ENCODE measurements at regions not wholly inside any gene's neighbourhood (a gene's known extent, or its start where the extent isn't known, plus 50 kb on each side); places are given as distances from the start of the nearest gene placed in this dataset.
"Not testable (repeated sequence)": the region's sequence is repeated elsewhere in the genome, so short reads cannot be mapped to it uniquely, and the experiment has no call there.

DNA sequence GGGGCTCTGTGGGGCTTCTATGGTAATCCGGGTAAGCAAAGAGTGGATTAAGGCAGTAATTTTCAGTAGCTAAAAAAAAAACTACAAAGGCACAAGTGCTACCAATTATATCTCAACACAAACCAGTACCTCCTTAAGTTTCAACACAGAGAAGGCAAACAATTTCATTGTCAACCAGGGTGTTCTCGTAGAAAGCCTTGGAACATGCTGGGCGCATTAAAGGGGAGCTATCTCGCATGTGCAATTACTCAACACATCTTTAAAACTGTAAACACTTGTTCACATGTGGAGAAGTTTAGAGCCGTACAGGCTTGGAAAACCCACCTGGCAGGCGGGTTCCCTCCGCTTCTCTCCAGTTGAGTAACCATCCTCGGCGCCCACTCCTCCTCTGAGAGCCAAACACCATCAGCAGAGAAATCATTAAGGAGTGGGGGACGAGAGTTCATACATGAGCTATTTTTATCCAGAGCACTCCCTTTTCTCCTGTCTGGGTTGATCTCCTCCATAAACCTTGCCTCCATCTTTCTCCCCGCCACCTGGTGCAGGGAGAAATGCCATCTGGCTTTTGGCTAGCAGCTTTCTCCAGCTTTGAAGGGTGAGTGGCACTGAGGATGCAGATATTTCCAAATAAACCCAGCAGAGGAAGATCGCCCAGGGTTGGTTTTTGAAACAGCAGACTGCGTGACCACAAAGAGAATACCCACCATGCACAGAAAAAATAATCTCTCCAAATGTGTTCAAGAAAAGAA, 287.1 kb downstream of the WDR11 start:
- 73 to 80% (median 78%) methylated on average over 13 of the region's 13 CpGs for WGBS, 5 donors
- Histone ChIP-seq H3K27me3 (replicated peaks in 1 of 7) (no peaks in the 10 kb centered on the region), H3K4me1 (no peaks in the 10 kb centered on the region), H3K36me3 (no peaks in the 10 kb centered on the region), H3K4me3 (no peak overlapping the region), H3K9me3 (peaks cover 0 to 12% (median 4%) of the 10 kb centered on the region in 8 donors), H3K27ac (no peak overlapping the region)
- DNase-seq, result no peak
- intact Hi-C loops (cut with DNase I; ENCODE audit: low total_unique reads), result no loop called here
- TF ChIP-seq POLR2A (IDR thresholded peaks at IDR 0.05), result no peak
- TF ChIP-seq, protein P1, sequence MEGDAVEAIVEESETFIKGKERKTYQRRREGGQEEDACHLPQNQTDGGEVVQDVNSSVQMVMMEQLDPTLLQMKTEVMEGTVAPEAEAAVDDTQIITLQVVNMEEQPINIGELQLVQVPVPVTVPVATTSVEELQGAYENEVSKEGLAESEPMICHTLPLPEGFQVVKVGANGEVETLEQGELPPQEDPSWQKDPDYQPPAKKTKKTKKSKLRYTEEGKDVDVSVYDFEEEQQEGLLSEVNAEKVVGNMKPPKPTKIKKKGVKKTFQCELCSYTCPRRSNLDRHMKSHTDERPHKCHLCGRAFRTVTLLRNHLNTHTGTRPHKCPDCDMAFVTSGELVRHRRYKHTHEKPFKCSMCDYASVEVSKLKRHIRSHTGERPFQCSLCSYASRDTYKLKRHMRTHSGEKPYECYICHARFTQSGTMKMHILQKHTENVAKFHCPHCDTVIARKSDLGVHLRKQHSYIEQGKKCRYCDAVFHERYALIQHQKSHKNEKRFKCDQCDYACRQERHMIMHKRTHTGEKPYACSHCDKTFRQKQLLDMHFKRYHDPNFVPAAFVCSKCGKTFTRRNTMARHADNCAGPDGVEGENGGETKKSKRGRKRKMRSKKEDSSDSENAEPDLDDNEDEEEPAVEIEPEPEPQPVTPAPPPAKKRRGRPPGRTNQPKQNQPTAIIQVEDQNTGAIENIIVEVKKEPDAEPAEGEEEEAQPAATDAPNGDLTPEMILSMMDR (IDR thresholded peaks at IDR 0.05 in 8 of 11, conservative IDR thresholded peaks at IDR 0.05 in 3 of 11), result no peak
- TF ChIP-seq POLR2AphosphoS5 (IDR thresholded peaks at IDR 0.05), result no peak

DNA sequence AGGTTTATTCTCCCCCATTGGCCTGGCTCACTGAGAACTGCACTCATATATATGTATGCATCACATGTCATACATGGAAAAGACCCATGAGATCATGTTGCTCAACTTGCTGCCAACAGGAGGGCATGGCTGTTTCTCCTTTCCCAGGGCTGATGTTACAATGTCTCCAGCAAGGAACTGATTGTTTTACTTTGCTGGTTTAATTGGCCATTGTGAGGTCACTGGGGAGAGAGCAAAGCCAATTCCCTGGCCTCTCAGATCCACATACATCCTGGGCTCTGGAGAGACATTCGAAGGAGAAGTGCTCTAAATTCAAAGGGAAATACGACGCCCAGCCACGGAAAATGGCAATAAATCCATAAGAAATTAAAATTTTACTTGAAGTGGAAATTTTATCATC, 287.8 kb downstream of the WDR11 start:
- Histone ChIP-seq H3K27me3 (replicated peaks in 1 of 7) (no peaks in the 10 kb centered on the region), H3K9me3 (peaks cover 0 to 18% (median 10%) of the 10 kb centered on the region in 8 donors), H3K27ac (no peak overlapping the region), H3K4me3 (no peak overlapping the region), H3K4me1 (no peaks in the 10 kb centered on the region), H3K36me3 (no peaks in the 10 kb centered on the region)
- DNase-seq, result no peak
- 75 to 87% (median 84%) methylated on average over 4 of the region's 4 CpGs for WGBS, 5 donors
- TF ChIP-seq, protein P1 (IDR thresholded peaks at IDR 0.05 in 8 of 11, conservative IDR thresholded peaks at IDR 0.05 in 3 of 11), result no peak
- TF ChIP-seq POLR2AphosphoS5 (IDR thresholded peaks at IDR 0.05) (no peak), POLR2A (IDR thresholded peaks at IDR 0.05) (no peak)
- intact Hi-C loops (cut with DNase I; ENCODE audit: low total_unique reads), result no loop called here

DNA sequence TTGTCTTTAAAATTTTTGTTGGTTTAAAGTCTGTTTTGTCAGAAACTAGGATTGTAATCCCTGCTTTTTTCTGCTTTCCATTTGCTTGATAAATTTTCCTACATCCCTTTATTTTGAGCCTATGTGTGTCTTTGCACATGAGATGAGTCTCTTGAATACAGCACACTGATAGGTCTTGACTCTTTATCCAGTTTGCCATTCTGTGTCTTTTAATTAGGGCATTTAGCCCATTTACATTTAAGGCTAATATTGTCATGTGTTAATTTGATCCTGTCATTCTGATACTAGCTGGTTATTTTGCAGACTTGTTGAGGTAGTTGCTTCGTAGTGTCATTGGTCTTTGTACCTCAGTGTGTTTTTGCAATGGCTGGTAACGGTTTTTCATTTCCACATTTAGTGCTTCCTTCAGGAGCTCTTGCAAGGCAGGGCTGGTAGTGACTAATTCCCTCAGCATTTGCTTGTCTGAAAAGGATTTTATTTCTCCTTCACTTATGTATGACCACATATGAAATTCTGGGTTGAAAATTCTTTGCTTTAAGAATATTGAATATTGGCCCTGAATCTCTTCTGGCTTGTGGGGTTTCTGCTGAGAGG, 294.7 kb downstream of the WDR11 start:
- H3K27ac ChIP-seq; H3K36me3 ChIP-seq; H3K4me3 ChIP-seq; intact Hi-C loops (cut with DNase I; ENCODE audit: low total_unique reads); H3K4me1 ChIP-seq; H3K27me3 ChIP-seq (replicated peaks in 1 of 7); DNase-seq: not testable (repeated sequence)
- peaks cover 0 to 45% (median 36%) of the 10 kb centered on the region in 8 donors for H3K9me3 ChIP-seq
- 14 to 34% (median 21%) methylated on average over 2 of the region's 2 CpGs for WGBS, 5 donors

DNA sequence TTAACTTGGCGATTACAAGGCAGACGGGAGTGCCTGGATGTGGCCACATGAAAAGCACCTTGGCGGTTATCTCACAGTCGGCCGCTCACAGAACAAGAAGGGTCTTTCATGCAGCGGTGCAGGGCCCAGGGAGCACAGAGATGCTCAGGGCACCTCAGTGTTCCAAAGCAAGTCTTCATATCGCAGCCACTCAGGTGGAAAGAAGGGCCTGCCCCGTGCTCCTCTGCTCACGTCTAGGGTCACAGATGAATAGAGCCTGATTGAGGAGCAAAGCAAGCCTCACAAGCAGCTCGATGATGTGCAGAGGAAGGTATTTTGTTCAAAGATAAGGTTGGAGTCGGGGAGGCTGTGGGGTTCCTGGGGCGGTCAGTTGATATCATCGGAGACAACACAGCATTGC, 297.8 kb downstream of the WDR11 start:
- H3K9me3 ChIP-seq, result peaks cover 0 to 29% (median 25%) of the 10 kb centered on the region in 8 donors
- peaks cover 0 to 1% (median 0%) of the 10 kb centered on the region in 7 donors for H3K27me3 ChIP-seq (replicated peaks in 1 of 7)
- H3K27ac ChIP-seq, result no peak overlapping the region
- no peaks in the 10 kb centered on the region for H3K36me3 ChIP-seq
- H3K4me1 ChIP-seq, result no peaks in the 10 kb centered on the region
- no peak overlapping the region for H3K4me3 ChIP-seq
- intact Hi-C loops (cut with DNase I; ENCODE audit: low total_unique reads), result no loop called here
- DNase-seq, result no peak
- TF ChIP-seq POLR2AphosphoS5 (IDR thresholded peaks at IDR 0.05) (no peak), POLR2A (IDR thresholded peaks at IDR 0.05) (no peak)
- TF ChIP-seq, protein P1 (IDR thresholded peaks at IDR 0.05 in 8 of 11, conservative IDR thresholded peaks at IDR 0.05 in 3 of 11), result no peak
- WGBS, 5 donors, result 81 to 91% (median 86%) methylated on average over 13 of the region's 13 CpGs
